A673 (cell line): ENCODE measurements at regions not wholly inside any gene's neighbourhood (a gene's known extent, or its start where the extent isn't known, plus 50 kb on each side); places are given as distances from the start of the nearest gene placed in this dataset.

ENCODE experiments used
- BruUV-seq: library from RNA; stranded (reverse); fragments of 400-500 nt; replicated peaks from 2 replicates; lab custom pipeline; 2021; lab: Mats Ljungman, UMichigan
- CTCF ChIA-PET: fragments of 300-600 bp; sonication (Branson Sonifier 250); formaldehyde crosslinking; loops from one replicate; lab custom pipeline; 2022; ENCODE audit warnings: antibody characterized with exemption; lab: Charles Lee
- POLR2A ChIA-PET: fragments of 300-600 bp; sonication (Branson Sonifier 250); formaldehyde crosslinking; loops from one replicate; lab custom pipeline; 2022; ENCODE audit warnings: antibody characterized with exemption; ENCODE audit not compliant: low non-redundant PET; lab: Charles Lee
- DNase-seq: peaks from one replicate; pipeline ENCODE4 v3.0.0-alpha.2; 2015; ENCODE audit warnings: low spot score
- H3K27ac ChIP-seq: fragments of 200-600 bp; sonication (generic); 2 replicates; pipeline ENCODE4 v1.5.1; 2016; ENCODE audit warnings: mixed run types, low read depth, mild to moderate bottlenecking, mixed read lengths, antibody characterized with exemption, low read length; ENCODE audit not compliant: poor library complexity, severe bottlenecking
- H3K27me3 ChIP-seq: fragments of 200-600 bp; sonication (generic); replicated peaks from 2 replicates; pipeline ENCODE4 v1.6.1; 2017; ENCODE audit warnings: mixed run types, low read depth, mild to moderate bottlenecking, mixed read lengths, antibody characterized with exemption, low read length; ENCODE audit not compliant: insufficient read depth, poor library complexity
- H3K36me3 ChIP-seq: fragments of 200-600 bp; sonication (generic); 2 replicates; pipeline ENCODE4 v1.6.1; 2016; ENCODE audit warnings: mixed run types, mild to moderate bottlenecking, mixed read lengths, antibody characterized with exemption, low read length; ENCODE audit not compliant: insufficient read depth, poor library complexity, severe bottlenecking
- H3K4me1 ChIP-seq: fragments of 200-600 bp; sonication (generic); 2 replicates; pipeline ENCODE4 v1.6.1; 2017; ENCODE audit warnings: mixed run types, mild to moderate bottlenecking, mixed read lengths, antibody characterized with exemption, low read length; ENCODE audit not compliant: insufficient read depth, poor library complexity, severe bottlenecking
- H3K4me3 ChIP-seq: fragments of 200-600 bp; sonication (generic); 2 replicates; pipeline ENCODE4 v1.5.1; 2016; ENCODE audit warnings: low read depth, mixed run types, mild to moderate bottlenecking, mixed read lengths, low read length; ENCODE audit not compliant: poor library complexity, severe bottlenecking
- H3K9me3 ChIP-seq: fragments of 200-600 bp; sonication (generic); 2 replicates; pipeline ENCODE4 v1.6.1; 2016; ENCODE audit warnings: mixed run types, low read depth, mild to moderate bottlenecking, mixed read lengths, antibody characterized with exemption, low read length; ENCODE audit not compliant: poor library complexity, severe bottlenecking
- EZH2 ChIP-seq: fragments of 200-600 bp; sonication (generic); IDR thresholded peaks from 2 replicates; pipeline ENCODE4 v1.6.1; 2017; ENCODE audit warnings: borderline replicate concordance, low read depth, mild to moderate bottlenecking, mixed read lengths, antibody characterized with exemption, low read length; ENCODE audit not compliant: poor library complexity, severe bottlenecking
- intact Hi-C: fragments of 100-400 bp; cut with micrococcal nuclease; formaldehyde crosslinking; loops from one replicate; pipeline ENCODE4 v1.10.0; 2022; ENCODE audit not compliant: unreplicated experiment
- TF ChIP-seq, protein P1 (sequence below): fragments of 300-800, 200-600 bp; sonication (generic); conservative IDR thresholded peaks from 2 replicates; pipeline ENCODE4 v1.5.1; 2017; ENCODE audit warnings: low read depth, mild to moderate bottlenecking, antibody characterized with exemption, low read length, moderate library complexity, mixed read lengths

DNA sequence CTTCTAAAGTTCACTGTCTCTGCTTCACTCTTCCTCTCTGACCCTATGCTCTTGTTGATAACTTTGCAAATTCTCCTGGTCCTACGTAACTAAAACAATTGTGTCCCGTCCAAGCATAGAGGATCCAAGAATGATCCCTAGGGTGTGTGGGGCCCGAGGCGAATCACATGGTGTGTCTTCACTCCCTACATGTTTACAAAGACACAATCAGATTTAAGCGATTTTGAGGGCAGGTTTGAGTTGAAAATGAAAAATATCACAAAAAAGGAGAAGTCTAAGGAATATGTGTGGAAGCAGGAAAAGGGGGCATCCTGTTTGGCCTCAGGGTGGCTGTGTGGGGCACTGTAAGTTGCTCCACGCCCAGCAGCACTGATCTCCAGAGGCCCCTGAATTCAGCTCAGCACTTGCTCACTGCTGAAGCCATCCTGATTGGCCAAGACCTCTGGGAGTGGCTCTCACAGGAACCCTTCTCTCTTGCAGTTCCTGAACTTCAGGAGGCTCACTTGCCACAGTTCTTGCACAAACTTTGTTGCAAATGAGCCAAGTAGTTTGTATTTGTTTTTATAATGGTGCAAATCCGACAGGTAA, 363.6 kb downstream of the ZNF521 start:
- H3K27me3 ChIP-seq, result peaks cover 15% of the 10 kb centered on the region
- H3K4me3 ChIP-seq, result no peak overlapping the region
- intact Hi-C loops, result no loop called here
- H3K27ac ChIP-seq, result no peak overlapping the region
- ChIA-PET POLR2A (no interaction called here), CTCF (no interaction called here)
- H3K4me1 ChIP-seq, result no peaks in the 10 kb centered on the region
- BruUV-seq, result no TSS peak
- no peaks in the 10 kb centered on the region for H3K9me3 ChIP-seq
- no peaks in the 10 kb centered on the region for H3K36me3 ChIP-seq
- DNase-seq, result no peak
- TF ChIP-seq, protein P1, sequence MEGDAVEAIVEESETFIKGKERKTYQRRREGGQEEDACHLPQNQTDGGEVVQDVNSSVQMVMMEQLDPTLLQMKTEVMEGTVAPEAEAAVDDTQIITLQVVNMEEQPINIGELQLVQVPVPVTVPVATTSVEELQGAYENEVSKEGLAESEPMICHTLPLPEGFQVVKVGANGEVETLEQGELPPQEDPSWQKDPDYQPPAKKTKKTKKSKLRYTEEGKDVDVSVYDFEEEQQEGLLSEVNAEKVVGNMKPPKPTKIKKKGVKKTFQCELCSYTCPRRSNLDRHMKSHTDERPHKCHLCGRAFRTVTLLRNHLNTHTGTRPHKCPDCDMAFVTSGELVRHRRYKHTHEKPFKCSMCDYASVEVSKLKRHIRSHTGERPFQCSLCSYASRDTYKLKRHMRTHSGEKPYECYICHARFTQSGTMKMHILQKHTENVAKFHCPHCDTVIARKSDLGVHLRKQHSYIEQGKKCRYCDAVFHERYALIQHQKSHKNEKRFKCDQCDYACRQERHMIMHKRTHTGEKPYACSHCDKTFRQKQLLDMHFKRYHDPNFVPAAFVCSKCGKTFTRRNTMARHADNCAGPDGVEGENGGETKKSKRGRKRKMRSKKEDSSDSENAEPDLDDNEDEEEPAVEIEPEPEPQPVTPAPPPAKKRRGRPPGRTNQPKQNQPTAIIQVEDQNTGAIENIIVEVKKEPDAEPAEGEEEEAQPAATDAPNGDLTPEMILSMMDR, result no peak
- TF ChIP-seq EZH2, result no peak

DNA sequence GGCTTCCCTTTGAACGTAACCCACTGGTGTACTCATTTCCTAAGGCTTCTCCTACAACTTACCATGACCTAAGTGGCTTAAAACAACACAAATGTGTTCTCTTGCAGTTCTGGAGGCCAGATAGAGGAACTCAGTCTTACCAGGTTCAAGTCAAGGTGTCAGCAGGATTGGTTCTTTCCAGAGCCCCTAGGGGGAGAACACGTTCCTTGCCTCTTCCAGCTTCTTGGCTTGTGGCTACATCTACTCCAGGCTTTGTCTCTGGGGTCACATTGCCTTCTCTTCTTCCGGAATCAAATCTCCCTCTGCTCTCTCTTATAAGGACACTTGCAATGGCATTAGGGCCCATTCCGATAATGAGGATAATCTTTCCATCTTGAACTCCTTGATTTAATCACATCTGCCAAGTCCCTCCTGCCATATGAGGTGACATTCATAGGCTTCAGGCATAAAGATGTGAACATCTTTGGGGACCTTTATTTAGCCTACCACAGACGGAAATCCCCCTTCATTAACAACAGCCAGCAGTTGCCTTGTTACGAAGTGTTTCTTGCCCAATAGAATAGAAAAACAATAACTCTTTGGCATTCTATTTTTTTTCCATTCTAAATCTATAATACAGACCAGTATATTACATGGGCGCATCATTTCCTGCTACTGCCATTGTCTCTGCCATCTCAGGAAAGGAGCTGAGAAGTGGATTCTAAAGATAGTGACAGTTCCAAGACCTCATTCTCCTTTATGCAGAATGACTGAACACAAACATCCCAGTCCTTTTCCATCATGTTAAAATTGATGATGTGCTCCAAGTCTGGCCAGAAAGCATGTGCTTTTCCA, 362.0 kb downstream of the ZNF521 start:
- intact Hi-C loops, result no loop called here
- H3K36me3 ChIP-seq, result no peaks in the 10 kb centered on the region
- DNase-seq, result no peak
- CTCF ChIA-PET, result no interaction called here
- no peaks in the 10 kb centered on the region for H3K9me3 ChIP-seq
- no peak overlapping the region for H3K4me3 ChIP-seq
- POLR2A ChIA-PET, result no interaction called here
- TF ChIP-seq, protein P1, result no peak
- no peak for TF ChIP-seq EZH2
- no peak overlapping the region for H3K27ac ChIP-seq
- H3K4me1 ChIP-seq, result no peaks in the 10 kb centered on the region
- H3K27me3 ChIP-seq, result peaks cover 13% of the 10 kb centered on the region
- no TSS peak for BruUV-seq

DNA sequence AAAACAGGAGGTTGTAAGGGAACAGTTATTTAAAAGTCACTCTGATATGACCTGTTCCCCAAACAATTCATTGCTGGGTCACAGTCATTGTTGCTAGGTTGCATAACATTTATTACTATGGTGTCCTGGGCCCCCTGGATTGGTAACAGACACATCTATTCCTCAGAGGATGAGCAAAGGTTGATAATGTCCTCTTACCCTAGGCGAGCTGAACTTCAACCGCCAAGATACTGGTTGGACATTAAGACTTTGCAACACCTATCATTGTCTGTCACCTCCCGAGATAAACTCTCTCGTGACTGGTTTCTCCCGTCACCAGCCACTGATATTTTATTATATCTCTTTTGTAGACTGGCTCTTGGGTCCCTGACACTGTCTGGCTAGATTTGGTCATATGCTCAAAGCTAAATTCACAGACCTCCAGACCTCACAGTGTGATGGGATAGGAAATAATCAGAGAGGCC, 361.3 kb downstream of the ZNF521 start:
- no peaks in the 10 kb centered on the region for H3K36me3 ChIP-seq
- DNase-seq, result no peak
- no peak overlapping the region for H3K4me3 ChIP-seq
- no peaks in the 10 kb centered on the region for H3K9me3 ChIP-seq
- intact Hi-C loops, result no loop called here
- TF ChIP-seq, protein P1, result no peak
- no peak for TF ChIP-seq EZH2
- H3K4me1 ChIP-seq, result no peaks in the 10 kb centered on the region
- CTCF ChIA-PET, result no interaction called here
- peaks cover 6% of the 10 kb centered on the region for H3K27me3 ChIP-seq
- BruUV-seq, result no TSS peak
- POLR2A ChIA-PET, result no interaction called here
- no peak overlapping the region for H3K27ac ChIP-seq
